ENCODE measurements at regions not wholly inside any gene's neighbourhood (a gene's known extent, or its start where the extent isn't known, plus 50 kb on each side); places are given as distances from the start of the nearest gene placed in this dataset.
"Not testable (repeated sequence)": the region's sequence is repeated elsewhere in the genome, so short reads cannot be mapped to it uniquely, and the experiment has no call there.

DNA sequence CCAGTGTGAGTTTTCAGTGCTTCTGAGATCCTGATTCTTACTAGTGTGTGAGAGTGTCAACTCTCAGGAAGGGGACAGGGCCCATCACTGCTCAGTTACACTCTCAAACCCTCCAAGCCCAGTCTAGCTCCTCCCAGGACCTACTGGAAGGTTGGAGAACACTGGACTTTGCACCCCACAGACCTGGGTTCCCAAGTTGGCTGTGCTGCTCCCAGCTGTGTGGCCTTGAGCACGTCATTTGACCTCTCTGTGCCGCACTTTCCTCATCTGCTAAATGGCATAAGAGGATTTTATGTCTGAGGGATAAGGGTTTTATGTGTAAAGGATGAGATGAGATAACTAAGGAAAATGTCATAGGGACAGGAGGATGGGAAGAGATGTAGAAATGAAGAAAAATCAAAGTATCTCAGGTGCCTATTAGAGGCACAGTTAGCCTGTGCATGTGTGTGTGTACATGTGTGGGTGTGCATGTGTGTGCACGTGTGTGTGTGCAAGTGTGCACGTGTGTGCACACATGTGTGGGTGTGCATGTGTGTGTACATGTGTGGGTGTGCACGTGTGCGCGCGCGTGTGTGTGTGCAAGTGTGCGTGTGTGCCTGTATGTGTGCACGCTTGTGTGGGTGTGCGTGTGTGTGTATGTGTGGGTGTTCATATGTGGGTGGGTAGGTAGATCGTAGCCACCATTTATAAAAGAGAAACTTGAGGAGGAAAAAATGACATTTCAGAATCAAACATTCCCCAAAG is 108.0 kb upstream of the GRK3 start:
- not testable (repeated sequence) for DNase-seq (ENCODE audit: low read depth in 2 of 2)

DNA sequence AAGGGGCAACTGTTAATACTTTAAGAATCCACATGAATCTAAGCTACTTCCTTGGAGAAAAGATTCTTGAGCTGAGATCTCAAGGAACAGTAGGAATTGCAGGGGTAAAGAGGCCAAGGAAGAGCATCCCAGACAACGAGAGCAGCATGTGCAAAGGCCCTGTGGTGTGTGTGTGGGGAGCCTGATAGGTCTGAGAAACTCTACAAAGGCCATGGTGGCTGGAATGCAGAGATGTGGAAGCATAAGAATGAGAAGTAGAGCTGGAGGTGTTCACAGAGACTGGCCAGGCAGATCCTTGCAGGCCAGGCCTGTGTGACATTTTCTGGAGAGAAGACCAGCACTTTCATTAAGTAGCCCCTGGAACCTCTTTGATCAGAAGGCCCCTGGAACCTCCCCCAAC is 105.8 kb upstream of the GRK3 start:
- DNase-seq (ENCODE audit: low read depth in 2 of 2): not testable (repeated sequence)

DNA sequence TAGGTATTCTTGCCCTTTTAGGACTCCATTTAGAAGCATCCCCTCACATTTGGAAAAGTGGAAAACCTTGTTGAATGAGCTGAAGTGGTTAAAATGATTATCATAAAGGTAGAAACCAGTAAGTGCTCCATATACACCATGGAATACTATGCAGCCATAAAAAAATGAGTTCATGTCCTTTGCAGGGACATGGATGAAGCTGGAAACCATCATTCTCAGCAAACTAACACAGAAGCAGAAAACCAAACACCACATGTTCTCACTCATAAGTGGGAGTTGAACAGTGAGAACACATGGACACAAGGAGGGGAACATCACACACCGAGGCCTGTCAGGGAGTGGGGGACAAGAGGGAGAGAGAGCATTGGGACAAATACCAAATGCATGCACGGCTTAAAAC is 103.8 kb upstream of the GRK3 start:
- DNase-seq (ENCODE audit: low read depth in 2 of 2): not testable (repeated sequence)

DNA sequence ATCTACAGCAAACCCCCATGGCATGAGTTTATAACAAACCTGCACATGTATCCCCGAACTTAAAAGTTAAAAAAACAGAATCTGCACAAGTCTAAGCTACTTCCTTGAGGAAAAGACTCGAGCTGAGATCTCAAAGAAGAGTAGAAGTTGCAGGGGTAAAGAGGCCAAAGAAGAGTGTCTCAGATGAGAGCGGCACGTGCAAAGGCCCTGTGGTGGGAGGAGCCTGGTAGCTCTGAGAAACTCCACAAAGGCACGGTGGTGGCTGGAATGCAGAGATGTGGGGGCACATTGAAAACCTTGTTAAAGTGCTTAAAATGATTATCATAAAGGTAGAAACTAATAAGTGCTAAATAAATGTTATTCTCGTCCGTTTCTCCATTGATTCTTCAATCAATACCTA is 103.2 kb upstream of the GRK3 start:
- no peak for DNase-seq (ENCODE audit: low read depth in 2 of 2)

DNA sequence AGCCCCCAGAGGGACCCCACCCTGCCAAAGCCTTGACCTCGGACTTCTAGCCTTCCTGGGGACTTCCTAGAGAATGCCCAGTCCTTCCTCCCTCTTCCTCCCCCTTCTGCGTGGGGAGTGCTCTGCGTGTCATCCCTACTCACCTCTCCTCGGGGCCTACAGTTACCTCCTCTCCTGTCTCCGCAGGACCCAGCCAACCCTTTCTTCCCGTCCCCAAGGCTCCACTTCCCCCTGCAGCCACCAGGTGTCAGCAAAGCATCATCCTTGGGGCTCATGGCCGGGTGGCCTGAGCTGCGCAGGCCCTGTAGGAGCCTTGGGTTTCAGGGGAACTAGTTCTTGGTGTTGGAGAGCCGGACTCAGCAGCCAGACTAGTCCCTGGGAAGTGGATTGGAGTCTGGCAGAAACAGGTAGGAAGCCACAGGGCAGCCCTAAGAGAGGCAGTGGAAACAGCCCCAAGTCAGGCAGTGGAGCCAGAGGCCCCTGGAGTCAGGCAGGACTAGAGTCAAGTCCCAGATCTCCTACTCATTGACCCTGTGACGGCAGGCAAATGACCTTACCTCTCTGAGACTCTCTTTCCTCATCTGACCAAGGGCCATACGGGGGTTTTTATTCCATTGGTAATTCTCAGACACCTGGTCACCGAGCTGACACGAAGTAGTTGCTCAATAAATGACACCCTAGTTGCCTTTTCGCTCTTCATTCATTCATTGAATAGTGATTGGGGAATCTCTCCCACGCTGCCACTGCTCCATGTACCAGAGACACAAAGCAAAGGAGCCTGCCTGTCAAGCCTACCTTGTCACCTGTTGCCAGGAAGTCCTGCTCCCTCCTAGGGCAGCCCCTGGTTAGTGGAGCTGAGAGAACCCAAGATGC is 101.8 kb upstream of the GRK3 start:
- DNase-seq (ENCODE audit: low read depth in 2 of 2): peak; percentile 64 to 68

DNA sequence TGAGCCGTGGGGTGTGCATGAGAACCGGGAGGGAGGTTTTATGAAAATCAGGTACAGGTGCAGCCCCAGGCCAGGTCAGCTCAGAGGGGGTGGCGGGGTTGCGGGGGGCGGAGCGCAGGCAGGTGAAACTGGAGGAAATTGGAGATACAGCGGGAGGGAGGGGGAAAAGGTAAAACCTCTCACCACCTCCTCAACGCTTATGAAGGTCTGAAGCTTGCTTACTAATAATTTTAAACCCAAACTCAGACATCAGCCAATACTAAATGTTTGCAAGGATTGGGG is 101.2 kb upstream of the GRK3 start:
- not testable (repeated sequence) for DNase-seq (ENCODE audit: low read depth in 2 of 2)

DNA sequence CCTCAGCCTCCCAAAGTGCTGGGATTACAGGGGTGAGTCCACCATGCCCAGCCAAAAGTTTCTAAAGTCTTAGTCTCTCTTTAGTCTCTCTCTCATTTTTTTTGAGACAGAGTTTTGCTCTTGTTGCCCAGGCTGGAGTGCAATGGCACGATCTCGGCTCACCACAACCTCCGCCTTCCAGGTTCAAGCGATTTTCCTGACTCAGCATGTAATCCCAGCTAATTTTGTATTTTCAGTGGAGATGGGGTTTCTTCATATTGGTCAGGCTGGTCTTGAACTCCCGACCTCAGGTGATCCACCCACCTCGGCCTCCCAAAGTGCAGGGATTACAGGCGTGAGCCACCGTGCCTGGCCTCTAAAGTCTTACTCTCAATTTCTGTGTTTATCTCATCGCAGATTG is 100.1 kb upstream of the GRK3 start:
- DNase-seq (ENCODE audit: low read depth in 2 of 2): not testable (repeated sequence)

DNA sequence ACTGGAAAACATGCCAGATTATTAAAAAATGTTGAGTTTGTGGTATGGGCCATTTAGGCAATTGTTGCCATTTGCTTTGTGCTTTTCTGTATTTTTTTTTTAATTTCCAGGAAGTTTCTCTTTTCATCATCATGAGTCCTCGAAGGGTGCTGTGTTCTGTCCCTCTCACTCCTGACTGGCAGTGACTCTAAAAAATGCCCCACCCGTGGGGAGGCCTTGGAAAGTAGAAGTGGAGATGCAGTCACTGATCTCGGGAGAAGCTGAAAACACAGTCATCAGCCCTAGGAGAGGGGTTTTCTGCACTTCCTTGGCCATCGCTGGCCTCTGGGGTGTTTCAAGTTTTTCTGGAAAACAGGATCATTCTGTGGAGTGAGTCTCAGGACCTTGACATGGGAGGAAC is 98.5 kb upstream of the GRK3 start:
- DNase-seq (ENCODE audit: low read depth in 2 of 2): no peak

DNA sequence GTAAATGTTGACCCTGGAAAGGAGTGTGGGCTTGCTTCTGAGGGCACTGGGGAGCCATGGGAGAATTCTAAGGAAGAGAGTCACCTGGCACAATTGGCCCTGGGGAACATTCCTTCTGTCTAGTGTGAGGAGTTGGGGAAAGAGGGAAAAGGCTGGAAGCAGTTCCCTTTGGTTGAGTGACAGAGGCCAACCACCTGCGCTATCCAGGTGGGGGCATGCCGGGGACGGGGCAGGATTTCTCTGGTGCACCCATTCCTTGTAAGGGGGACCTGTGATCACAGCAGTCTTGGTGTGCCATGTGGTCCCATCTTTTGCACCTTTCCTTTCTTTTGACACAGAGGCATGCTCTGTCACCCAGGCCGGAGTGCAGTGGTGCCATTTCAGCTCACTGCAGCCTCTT is 92.1 kb upstream of the GRK3 start:
- no peak for DNase-seq (ENCODE audit: low read depth in 2 of 2)

DNA sequence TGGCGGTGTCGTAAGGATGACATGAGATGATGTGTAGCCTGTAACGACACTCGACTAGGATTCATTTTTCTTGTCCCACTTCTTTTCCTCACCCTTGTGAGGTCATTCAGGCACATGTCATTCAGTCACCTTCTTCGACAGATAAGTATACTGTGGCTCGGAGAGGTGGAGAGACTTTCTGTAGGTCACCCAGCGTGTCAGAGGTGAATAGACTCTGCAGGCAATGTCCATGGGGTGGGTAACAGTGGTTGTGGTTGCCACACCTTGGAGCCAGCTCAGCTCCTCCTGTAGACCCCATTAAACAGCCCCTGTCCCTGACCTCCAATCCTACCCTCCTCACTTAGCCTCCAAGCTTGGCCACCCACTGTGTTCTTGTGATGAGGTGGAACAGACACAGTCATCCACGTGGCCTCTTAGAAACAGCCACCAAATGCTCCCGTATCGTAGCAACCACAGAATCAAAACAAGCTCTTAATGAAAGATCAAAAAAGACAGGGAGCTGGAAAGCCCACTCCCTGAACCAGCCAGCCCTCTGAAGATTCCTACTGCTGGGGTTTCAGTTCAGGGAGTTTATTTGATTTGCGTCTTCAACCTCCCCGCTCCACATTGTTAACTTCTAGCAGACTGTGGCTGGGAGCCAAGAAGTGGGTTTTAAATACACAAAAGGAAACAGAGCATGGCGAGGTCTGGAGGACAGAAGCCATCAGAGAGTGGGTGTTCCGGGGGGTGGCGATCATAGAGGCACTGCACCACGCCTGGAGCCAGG is 89.0 kb upstream of the GRK3 start:
- no peak for DNase-seq (ENCODE audit: low read depth in 2 of 2)

DNA sequence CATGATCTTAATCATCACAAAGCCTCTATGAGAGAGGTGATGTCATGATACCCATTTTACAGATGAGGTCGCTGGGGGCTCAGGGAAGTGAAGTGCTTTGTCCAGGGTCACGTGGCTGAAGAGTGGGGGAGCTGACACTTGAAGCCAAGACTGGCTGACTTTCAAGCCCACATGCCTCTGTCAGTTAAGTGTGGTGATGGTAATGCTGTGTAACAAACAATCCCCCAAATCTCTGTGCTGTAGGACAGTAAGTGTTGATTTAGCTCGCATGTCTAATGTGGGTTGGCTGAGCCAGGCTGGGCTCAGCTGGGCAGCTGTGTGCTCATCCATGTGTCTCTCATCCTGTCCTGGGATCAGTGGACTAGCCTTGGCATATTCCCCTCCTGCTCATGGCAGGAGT is 87.1 kb upstream of the GRK3 start:
- no peak for DNase-seq (ENCODE audit: low read depth in 2 of 2)

DNA sequence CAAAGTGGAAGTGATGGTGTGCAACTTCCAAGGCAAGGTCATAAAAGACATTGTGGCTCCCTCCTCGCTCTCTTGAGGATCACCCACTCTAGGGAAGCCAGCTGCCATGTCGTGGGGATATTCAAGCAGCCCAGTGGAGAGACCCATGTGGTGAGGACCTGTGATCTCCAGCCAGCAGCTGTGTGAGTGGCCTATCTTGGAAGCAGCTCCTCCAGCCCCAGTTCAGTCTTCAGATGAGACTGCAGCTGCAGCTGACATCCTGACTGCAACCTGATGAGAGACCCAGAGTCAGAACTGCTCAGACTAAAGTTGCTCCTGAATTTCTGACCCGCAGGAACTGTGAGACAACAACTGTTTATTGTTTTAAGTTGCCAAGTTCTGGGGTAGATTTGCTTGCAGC is 86.4 kb upstream of the GRK3 start:
- no peak for DNase-seq (ENCODE audit: low read depth in 2 of 2)

DNA sequence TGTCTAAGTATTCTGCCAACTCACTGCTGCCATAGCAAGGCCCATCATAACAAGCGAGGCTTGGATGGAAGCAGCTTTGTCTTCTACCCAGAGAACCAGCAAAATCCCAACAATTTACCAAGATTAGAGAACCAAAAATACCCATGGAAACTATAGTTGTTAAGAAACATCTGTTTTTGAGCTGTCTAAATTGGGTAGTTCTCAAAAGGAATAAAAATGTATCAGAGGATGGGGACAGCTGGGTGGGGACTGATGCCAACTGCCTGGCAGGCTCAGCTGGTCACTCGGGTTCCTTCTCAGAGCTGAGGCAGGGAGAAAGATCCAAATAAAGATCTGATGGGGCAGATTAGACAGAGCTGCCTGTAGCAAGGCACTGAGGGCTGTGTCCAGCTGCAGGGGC is 85.9 kb upstream of the GRK3 start:
- no peak for DNase-seq (ENCODE audit: low read depth in 2 of 2)

DNA sequence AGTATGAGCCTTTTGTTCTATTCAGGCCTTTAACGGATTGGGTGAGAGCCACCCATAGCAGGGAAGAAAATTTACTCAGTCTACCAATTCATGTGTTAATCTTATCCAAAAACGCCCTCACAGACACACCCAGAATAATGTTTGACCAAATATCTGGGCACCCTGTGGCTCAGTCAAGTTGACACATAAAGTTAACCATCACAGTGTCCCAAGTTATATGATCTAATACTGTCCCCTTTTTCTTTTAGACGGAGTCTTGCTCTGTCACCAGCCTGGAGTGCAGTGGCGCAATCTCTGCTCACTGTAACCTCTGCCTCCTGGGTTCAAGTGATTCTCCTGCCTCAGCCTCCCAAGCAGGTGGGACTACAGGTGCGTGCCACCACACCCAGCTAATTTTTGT is 83.6 kb upstream of the GRK3 start:
- not testable (repeated sequence) for DNase-seq (ENCODE audit: low read depth in 2 of 2)

DNA sequence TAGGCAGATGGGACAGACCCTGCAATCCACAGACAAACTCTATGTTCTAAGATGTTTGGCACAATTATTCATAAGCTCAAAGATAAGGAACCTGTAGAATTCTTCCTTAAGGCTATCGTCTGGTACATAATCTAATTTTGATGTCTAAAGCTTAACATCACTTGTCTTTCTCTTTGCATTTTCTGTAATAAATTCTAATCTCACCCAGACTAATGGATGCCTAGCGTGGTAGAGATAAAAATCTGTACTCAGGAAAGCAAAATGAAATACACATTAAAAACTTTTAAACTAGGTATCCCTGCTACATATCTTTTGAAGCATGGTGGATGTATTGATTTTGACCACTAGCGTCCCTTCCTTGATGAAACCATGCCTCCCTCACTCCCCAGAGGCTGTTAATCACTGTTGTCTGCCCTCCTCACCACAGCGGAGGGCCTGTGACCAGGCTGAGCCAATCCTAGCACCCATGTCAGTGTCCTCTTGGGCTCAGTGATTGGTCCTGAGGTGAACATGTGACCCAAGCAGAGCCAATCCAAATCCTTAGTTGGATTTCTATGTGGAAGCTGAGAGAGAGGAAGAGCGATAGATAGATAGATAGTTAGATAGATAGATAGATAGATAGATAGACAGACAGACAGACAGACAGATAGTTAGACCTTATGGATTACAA is 82.2 kb upstream of the GRK3 start:
- DNase-seq (ENCODE audit: low read depth in 2 of 2): no peak

DNA sequence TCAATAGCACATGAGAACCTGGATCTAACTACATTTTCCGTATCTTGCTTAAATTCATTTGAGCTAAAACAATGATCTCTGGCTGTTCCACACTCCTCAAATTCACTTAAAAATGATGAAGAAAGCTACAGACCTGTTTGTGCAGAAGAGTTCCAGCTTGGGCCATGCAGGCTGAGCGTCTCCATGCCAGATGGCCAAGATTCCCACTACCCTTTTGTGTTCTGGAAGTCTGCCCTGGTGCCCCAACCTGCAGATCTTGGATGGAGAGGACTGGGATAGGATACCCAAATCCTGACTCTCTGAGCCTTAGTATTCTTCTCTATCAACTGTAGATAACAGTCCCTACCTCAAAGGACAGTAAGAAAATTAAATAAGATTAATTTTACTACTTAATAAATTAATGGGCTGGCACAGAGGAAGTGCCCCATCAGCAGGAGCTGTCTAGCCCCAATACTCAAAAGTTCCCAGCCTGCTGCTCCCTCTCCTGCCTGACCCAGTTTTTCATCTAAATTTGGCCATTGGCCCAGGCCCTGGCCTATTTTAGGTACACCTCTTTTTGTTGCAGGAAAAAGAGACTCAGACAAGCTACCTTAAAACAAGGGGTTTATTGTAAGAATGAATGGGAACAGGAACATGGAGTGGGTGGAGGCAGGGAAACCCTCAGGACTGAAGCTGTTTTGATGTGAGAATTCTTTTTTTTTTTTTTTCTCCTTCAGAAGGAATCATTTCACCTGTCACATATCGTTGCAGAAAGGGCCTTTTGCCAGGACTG is 81.4 kb upstream of the GRK3 start:
- DNase-seq (ENCODE audit: low read depth in 2 of 2): no peak

DNA sequence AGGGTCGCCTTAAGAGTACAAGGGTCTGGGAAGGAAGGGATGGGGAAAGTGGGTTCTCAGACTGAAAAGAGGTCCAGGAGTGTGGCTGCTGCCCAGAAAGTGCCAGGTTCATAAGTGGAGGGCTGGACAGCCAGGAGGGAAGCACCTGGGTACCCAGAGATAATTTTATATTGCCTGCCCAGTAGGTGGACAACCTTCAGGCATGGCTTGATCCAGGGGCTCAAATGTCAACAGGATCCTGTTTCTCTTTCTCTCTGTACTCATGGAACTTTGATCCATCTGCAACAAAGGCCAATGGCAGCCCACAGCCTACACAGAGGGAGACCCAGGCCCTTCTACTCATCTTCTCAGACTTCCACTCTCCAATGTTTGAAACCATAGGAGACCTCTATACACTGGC is 80.5 kb upstream of the GRK3 start:
- DNase-seq (ENCODE audit: low read depth in 2 of 2): no peak

DNA sequence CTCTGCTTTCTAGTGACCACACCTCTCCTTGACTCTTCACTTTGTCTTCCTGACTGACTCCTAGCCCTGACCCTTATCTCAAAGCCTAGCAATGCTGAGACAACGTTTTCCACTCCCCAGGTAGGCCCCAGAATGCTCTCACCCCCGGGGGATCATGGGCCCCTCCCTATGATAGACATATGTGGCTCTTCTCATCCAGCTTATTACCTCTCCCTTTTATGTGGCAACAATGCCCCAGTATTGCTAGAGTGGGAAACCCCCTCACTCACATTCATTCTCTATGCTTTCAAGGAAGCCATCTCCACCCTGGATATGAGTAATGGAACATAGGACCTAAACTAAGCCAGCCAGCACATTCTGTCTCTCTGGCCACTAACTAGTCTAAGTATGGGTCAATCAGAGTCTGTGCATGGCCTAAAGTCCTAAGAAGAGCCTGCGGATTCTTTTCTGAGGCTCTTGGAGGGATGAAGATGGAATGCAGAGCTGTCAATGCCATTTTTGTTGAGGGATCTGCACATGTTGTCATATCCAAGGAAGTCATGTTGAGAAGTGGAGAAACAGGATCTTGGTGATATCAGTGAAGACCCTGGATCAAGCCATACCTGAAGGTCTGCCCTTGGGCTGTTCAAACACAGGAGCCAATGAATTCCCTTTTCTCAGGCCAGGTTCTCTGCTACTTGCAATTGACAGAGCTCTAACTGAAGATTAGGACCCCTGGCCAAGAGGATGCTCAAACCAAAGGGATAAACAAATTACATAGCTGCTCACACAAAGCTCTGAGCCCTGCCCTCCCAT is 79.8 kb upstream of the GRK3 start:
- DNase-seq (ENCODE audit: low read depth in 2 of 2): no peak

DNA sequence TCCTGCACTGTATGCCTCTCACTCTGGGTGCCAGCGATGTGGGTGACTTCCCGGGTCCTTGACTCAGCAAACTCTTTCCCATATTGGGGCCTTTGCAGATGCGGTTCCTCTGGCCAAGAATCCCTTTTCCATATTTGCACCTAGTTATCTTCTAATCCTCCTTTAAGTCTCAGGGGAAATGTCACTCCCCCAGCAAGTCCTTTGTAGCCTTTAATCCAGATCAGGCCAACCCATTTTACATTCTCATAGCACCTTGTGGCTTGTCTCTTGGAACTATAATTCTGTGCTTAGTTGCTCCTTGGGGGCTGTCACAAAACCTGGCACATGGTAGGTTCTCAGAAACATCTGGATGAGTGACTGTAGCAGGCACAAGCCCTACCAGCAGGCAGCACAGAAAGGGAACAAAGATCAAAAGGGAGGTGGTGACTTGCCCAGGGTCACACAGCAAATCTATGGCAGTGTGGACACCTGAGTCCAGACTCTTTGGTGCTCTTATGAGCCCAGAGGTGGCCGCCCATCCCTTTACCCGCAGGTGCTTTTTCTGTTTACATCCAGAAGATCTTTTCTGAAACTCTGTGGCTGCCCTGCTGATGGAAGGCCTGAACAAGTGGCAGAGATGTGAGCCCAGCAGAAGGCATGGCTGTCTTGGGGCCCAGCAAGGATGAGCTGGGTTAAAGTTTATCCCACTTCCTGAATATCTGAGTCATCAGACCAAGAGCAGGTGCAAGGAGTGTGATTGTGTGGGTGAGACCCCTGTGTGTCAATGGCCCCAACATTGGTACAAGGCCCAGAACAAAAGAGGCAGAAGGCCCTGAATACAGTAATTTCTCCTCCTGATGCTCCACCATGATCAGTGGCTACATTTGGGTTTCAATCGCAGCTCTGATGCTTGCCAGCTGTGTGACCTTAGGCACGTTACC is 78.6 kb upstream of the GRK3 start:
- DNase-seq (ENCODE audit: low read depth in 2 of 2): no peak
